ENCODE measurements at regions not wholly inside any gene's neighbourhood (a gene's known extent, or its start where the extent isn't known, plus 50 kb on each side); places are given as distances from the start of the nearest gene placed in this dataset.

DNA sequence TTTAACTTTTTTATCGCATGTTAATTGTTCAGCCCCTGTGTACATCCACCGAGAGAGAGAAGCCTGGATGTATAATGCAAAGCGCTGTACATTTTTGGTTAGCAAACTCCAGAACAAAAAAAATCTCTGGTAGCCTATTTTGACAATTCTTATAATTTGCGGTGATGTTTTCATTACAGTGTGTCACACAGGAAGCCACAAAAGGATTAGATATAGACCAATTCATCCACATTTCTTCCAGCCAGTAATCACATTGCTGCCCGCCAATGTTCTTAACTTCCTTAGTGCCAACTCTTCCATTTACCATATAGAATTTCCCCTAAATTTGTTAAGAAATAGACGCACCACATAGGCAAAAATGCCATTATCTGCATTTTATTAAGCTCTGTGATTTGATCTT lies 435.6 kb downstream of the EFNA5 start:
- H3K4me2 ChIP-seq (ENCODE audit: low read length), result no peak overlapping the region
- no peak overlapping the region for H3K27ac ChIP-seq (ENCODE audit: low read length)
- no peaks in the 10 kb centered on the region for H3K36me3 ChIP-seq (replicated peaks; ENCODE audit: low read depth, low read length)
- no peaks in the 10 kb centered on the region for H4K20me1 ChIP-seq (ENCODE audit: insufficient read depth, low read length)
- H3K9me3 ChIP-seq (ENCODE audit: insufficient read depth, low read length), result no peaks in the 10 kb centered on the region
- no peak overlapping the region for H3K4me3 ChIP-seq (ENCODE audit: low read length)
- TF ChIP-seq CTCF (IDR thresholded peaks at IDR 0.05; ENCODE audit: low read depth, low read length), result no peak
- TF ChIP-seq EZH2phosphoT487 (IDR thresholded peaks at IDR 0.05; ENCODE audit: low read depth), result no peak
- H3K27me3 ChIP-seq (ENCODE audit: low read depth, low read length), result no peaks in the 10 kb centered on the region
- H3K4me1 ChIP-seq (ENCODE audit: low read length), result no peaks in the 10 kb centered on the region
- no peak overlapping the region for H3K9ac ChIP-seq (ENCODE audit: low read length)
- no peaks in the 10 kb centered on the region for H3K79me2 ChIP-seq (ENCODE audit: low read length)
- H2AFZ ChIP-seq (ENCODE audit: low read depth, low read length), result no peak overlapping the region

GRCh38 chr5:107232788-107233187 lies 437.9 kb downstream of the EFNA5 start:
- Histone ChIP-seq H3K27ac (ENCODE audit: low read length) (no peak overlapping the region), H3K4me3 (ENCODE audit: low read length) (no peak overlapping the region), H2AFZ (ENCODE audit: low read depth, low read length) (no peak overlapping the region), H3K9me3 (ENCODE audit: insufficient read depth, low read length) (no peaks in the 10 kb centered on the region), H3K36me3 (replicated peaks; ENCODE audit: low read depth, low read length) (no peaks in the 10 kb centered on the region), H3K4me1 (ENCODE audit: low read length) (no peaks in the 10 kb centered on the region), H3K27me3 (ENCODE audit: low read depth, low read length) (no peaks in the 10 kb centered on the region), H3K79me2 (ENCODE audit: low read length) (no peaks in the 10 kb centered on the region), H3K4me2 (ENCODE audit: low read length) (no peak overlapping the region), H4K20me1 (ENCODE audit: insufficient read depth, low read length) (no peaks in the 10 kb centered on the region), H3K9ac (ENCODE audit: low read length) (no peak overlapping the region)
- TF ChIP-seq CTCF (IDR thresholded peaks at IDR 0.05; ENCODE audit: low read depth, low read length) (no peak), EZH2phosphoT487 (IDR thresholded peaks at IDR 0.05; ENCODE audit: low read depth) (no peak)

- TF ChIP-seq CTCF (IDR thresholded peaks at IDR 0.05; ENCODE audit: low read depth, low read length) (no peak), EZH2phosphoT487 (IDR thresholded peaks at IDR 0.05; ENCODE audit: low read depth) (no peak)
- H3K9me3 ChIP-seq (ENCODE audit: insufficient read depth, low read length), result no peaks in the 10 kb centered on the region
- no peak overlapping the region for H3K27ac ChIP-seq (ENCODE audit: low read length)
- no peaks in the 10 kb centered on the region for H3K36me3 ChIP-seq (replicated peaks; ENCODE audit: low read depth, low read length)
- H4K20me1 ChIP-seq (ENCODE audit: insufficient read depth, low read length), result no peaks in the 10 kb centered on the region
- H2AFZ ChIP-seq (ENCODE audit: low read depth, low read length), result no peak overlapping the region
- no peaks in the 10 kb centered on the region for H3K27me3 ChIP-seq (ENCODE audit: low read depth, low read length)
- no peak overlapping the region for H3K4me2 ChIP-seq (ENCODE audit: low read length)
- no peak overlapping the region for H3K4me3 ChIP-seq (ENCODE audit: low read length)
- no peaks in the 10 kb centered on the region for H3K4me1 ChIP-seq (ENCODE audit: low read length)
- no peak overlapping the region for H3K9ac ChIP-seq (ENCODE audit: low read length)
- H3K79me2 ChIP-seq (ENCODE audit: low read length), result no peaks in the 10 kb centered on the region
Measured at GRCh38 chr5:107232293-107232692, 438.4 kb downstream of the EFNA5 start.

- Histone ChIP-seq H3K4me3 (ENCODE audit: low read length) (no peak overlapping the region), H3K27ac (ENCODE audit: low read length) (no peak overlapping the region), H3K9ac (ENCODE audit: low read length) (no peak overlapping the region), H2AFZ (ENCODE audit: low read depth, low read length) (no peak overlapping the region), H3K4me2 (ENCODE audit: low read length) (no peak overlapping the region), H3K9me3 (ENCODE audit: insufficient read depth, low read length) (no peaks in the 10 kb centered on the region), H3K36me3 (replicated peaks; ENCODE audit: low read depth, low read length) (no peaks in the 10 kb centered on the region), H3K4me1 (ENCODE audit: low read length) (no peaks in the 10 kb centered on the region), H3K79me2 (ENCODE audit: low read length) (no peaks in the 10 kb centered on the region), H4K20me1 (ENCODE audit: insufficient read depth, low read length) (no peaks in the 10 kb centered on the region), H3K27me3 (ENCODE audit: low read depth, low read length) (no peaks in the 10 kb centered on the region)
- no peak for TF ChIP-seq CTCF (IDR thresholded peaks at IDR 0.05; ENCODE audit: low read depth, low read length)
- no peak for TF ChIP-seq EZH2phosphoT487 (IDR thresholded peaks at IDR 0.05; ENCODE audit: low read depth)
Measured at GRCh38 chr5:107231191-107231590, 439.5 kb downstream of the EFNA5 start.
